ENCODE measurements at regions not wholly inside any gene's neighbourhood (a gene's known extent, or its start where the extent isn't known, plus 50 kb on each side); places are given as distances from the start of the nearest gene placed in this dataset.

DNA sequence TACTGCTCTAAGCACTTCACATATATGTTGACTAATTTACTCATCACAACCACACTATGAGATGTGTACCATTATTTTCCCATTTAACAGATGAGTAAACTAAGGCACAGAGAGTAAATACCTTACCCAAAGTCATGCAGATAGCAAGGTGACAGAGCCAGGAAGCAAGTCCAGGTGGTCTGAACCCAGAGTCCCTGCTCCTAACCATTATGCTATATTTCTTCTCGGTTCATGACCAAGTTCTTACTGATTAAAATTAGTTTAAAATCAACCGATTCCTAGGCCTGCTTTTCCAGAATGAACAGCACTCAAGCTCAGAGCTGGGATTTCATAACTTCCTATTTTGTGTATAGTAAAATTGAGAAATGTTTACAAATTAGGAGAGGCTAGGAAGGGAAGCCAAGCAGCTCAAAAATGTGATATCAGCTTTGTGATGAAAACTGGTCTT lies 85.5 kb upstream of the EGLN3 start:
- Histone ChIP-seq H4K20me1 (ENCODE audit: insufficient read depth) (no peaks in the 10 kb centered on the region), H3K27ac (no peak overlapping the region), H3K79me2 (ENCODE audit: insufficient read depth, low read depth) (no peaks in the 10 kb centered on the region), H3K9ac (no peak overlapping the region), H3K36me3 (ENCODE audit: insufficient read depth) (no peaks in the 10 kb centered on the region), H3K4me1 (ENCODE audit: low read depth, poor library complexity, severe bottlenecking) (no peaks in the 10 kb centered on the region), H2AFZ (ENCODE audit: low read depth) (no peak overlapping the region), H3K4me2 (no peak overlapping the region), H3K4me3 (IDR thresholded peaks at IDR 0.05; ENCODE audit: insufficient read depth, low read depth, low read length) (no peak overlapping the region), H3K27me3 (ENCODE audit: insufficient read depth, low read depth) (no peaks in the 10 kb centered on the region)
- TF ChIP-seq, protein P1, sequence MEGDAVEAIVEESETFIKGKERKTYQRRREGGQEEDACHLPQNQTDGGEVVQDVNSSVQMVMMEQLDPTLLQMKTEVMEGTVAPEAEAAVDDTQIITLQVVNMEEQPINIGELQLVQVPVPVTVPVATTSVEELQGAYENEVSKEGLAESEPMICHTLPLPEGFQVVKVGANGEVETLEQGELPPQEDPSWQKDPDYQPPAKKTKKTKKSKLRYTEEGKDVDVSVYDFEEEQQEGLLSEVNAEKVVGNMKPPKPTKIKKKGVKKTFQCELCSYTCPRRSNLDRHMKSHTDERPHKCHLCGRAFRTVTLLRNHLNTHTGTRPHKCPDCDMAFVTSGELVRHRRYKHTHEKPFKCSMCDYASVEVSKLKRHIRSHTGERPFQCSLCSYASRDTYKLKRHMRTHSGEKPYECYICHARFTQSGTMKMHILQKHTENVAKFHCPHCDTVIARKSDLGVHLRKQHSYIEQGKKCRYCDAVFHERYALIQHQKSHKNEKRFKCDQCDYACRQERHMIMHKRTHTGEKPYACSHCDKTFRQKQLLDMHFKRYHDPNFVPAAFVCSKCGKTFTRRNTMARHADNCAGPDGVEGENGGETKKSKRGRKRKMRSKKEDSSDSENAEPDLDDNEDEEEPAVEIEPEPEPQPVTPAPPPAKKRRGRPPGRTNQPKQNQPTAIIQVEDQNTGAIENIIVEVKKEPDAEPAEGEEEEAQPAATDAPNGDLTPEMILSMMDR (conservative IDR thresholded peaks at IDR 0.05; ENCODE audit: low read depth, low read length), result no peak

DNA sequence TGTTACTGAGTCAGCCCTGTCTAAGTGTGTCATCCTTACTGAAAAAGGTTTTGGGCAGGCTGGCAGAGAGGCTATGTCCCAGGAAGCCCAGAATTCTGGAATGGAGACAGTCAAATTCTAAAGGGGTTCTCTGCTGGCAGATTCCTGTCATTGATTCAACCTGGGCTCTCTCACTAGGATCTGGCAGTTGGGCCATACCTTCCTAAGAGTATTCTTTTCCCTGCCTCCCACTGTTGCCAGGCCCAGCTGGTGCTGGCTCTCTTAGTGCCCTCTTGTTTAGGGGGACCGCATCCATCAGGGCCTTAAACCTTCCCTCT lies 85.0 kb upstream of the EGLN3 start:
- Histone ChIP-seq H3K4me3 (IDR thresholded peaks at IDR 0.05; ENCODE audit: insufficient read depth, low read depth, low read length) (no peak overlapping the region), H2AFZ (ENCODE audit: low read depth) (no peak overlapping the region), H3K36me3 (ENCODE audit: insufficient read depth) (no peaks in the 10 kb centered on the region), H3K4me1 (ENCODE audit: low read depth, poor library complexity, severe bottlenecking) (no peaks in the 10 kb centered on the region), H3K27me3 (ENCODE audit: insufficient read depth, low read depth) (no peaks in the 10 kb centered on the region), H4K20me1 (ENCODE audit: insufficient read depth) (no peaks in the 10 kb centered on the region), H3K9ac (no peak overlapping the region), H3K4me2 (no peak overlapping the region), H3K79me2 (ENCODE audit: insufficient read depth, low read depth) (no peaks in the 10 kb centered on the region), H3K27ac (no peak overlapping the region)
- TF ChIP-seq, protein P1 (conservative IDR thresholded peaks at IDR 0.05; ENCODE audit: low read depth, low read length), result no peak

- no peak overlapping the region for H3K9ac ChIP-seq
- no peaks in the 10 kb centered on the region for H3K36me3 ChIP-seq (ENCODE audit: insufficient read depth)
- no peak overlapping the region for H3K27ac ChIP-seq
- H3K4me3 ChIP-seq (IDR thresholded peaks at IDR 0.05; ENCODE audit: insufficient read depth, low read depth, low read length), result no peak overlapping the region
- H2AFZ ChIP-seq (ENCODE audit: low read depth), result no peak overlapping the region
- H3K27me3 ChIP-seq (ENCODE audit: insufficient read depth, low read depth), result no peaks in the 10 kb centered on the region
- TF ChIP-seq, protein P1 (conservative IDR thresholded peaks at IDR 0.05; ENCODE audit: low read depth, low read length), result no peak
- no peaks in the 10 kb centered on the region for H3K4me1 ChIP-seq (ENCODE audit: low read depth, poor library complexity, severe bottlenecking)
- no peaks in the 10 kb centered on the region for H3K79me2 ChIP-seq (ENCODE audit: insufficient read depth, low read depth)
- H4K20me1 ChIP-seq (ENCODE audit: insufficient read depth), result no peaks in the 10 kb centered on the region
- H3K4me2 ChIP-seq, result no peak overlapping the region
Measured at GRCh38 chr14:34035177-34035933, 84.5 kb upstream of the EGLN3 start.

DNA sequence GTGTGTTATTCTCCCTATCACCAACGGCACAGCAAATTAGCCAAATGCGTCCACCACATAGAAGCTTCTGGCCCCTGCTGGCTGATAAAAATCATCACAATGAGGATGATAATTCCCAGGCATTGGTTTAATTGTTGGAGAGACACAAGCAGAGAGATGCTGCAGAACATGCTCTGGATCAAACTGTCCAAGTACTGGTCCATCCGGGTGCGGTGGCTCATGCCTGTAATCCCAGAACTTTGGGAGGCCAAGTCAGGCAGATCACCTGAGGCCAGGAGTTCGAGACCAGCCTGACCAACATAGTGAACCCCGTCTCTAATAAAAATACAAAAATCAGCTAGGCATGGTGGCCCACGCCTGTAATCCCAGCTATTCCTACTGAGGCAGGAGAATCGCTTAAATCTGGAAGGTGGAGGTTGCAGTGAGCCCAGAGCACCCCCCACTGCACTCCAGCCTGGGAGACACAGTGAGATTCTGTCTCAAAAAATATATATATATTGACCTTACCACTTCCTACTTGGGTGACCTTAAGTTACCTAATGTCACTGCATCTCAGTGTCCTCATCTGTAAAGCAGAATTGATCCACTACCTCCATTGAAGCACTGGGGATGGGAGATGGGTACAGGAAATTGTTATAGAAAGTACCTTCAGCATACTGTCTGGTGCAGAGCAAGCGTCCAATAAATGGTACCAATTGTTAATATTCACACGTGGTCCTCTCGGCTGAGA lies 83.7 kb upstream of the EGLN3 start:
- H3K27me3 ChIP-seq (ENCODE audit: insufficient read depth, low read depth), result no peaks in the 10 kb centered on the region
- TF ChIP-seq, protein P1 (conservative IDR thresholded peaks at IDR 0.05; ENCODE audit: low read depth, low read length), result no peak
- H2AFZ ChIP-seq (ENCODE audit: low read depth), result no peak overlapping the region
- no peaks in the 10 kb centered on the region for H3K79me2 ChIP-seq (ENCODE audit: insufficient read depth, low read depth)
- no peak overlapping the region for H3K4me2 ChIP-seq
- no peak overlapping the region for H3K4me3 ChIP-seq (IDR thresholded peaks at IDR 0.05; ENCODE audit: insufficient read depth, low read depth, low read length)
- H3K4me1 ChIP-seq (ENCODE audit: low read depth, poor library complexity, severe bottlenecking), result no peaks in the 10 kb centered on the region
- H3K27ac ChIP-seq, result no peak overlapping the region
- no peak overlapping the region for H3K9ac ChIP-seq
- no peaks in the 10 kb centered on the region for H3K36me3 ChIP-seq (ENCODE audit: insufficient read depth)
- H4K20me1 ChIP-seq (ENCODE audit: insufficient read depth), result no peaks in the 10 kb centered on the region

Data from KMS-11 (cell line).